ENCODE measurements at regions not wholly inside any gene's neighbourhood (a gene's known extent, or its start where the extent isn't known, plus 50 kb on each side); places are given as distances from the start of the nearest gene placed in this dataset.

DNA sequence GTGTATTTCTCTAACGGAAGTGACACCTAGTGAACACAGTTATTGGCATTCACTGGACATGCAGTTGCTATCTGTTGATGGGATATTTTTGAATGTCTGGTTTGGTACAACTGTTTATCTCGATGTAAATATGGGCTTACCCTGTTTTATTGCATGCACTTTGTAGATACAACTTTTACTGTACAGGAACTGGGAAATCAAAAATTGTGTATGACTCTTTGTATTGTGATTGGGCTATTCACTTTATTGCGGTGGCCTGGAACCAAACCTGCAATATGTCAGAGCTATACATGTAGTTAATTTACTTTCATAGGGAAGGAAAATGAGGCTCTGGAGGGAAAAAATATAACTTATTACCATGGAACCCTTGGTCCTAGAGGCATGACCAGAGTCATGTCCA lies 380.7 kb upstream of the KIRREL3 start:
- TF ChIP-seq, protein P1, sequence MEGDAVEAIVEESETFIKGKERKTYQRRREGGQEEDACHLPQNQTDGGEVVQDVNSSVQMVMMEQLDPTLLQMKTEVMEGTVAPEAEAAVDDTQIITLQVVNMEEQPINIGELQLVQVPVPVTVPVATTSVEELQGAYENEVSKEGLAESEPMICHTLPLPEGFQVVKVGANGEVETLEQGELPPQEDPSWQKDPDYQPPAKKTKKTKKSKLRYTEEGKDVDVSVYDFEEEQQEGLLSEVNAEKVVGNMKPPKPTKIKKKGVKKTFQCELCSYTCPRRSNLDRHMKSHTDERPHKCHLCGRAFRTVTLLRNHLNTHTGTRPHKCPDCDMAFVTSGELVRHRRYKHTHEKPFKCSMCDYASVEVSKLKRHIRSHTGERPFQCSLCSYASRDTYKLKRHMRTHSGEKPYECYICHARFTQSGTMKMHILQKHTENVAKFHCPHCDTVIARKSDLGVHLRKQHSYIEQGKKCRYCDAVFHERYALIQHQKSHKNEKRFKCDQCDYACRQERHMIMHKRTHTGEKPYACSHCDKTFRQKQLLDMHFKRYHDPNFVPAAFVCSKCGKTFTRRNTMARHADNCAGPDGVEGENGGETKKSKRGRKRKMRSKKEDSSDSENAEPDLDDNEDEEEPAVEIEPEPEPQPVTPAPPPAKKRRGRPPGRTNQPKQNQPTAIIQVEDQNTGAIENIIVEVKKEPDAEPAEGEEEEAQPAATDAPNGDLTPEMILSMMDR (conservative IDR thresholded peaks at IDR 0.05 in 1 of 2, IDR thresholded peaks at IDR 0.05 in 1 of 2; ENCODE audit: extremely low read depth in 1 of 2, insufficient read depth in 1 of 2, low read depth in 1 of 2, low read length in 2 of 2) = no peak
- TF ChIP-seq EZH2 (IDR thresholded peaks at IDR 0.05; ENCODE audit: borderline replicate concordance, low read length) = no peak
